ENCODE measurements at regions not wholly inside any gene's neighbourhood (a gene's known extent, or its start where the extent isn't known, plus 50 kb on each side); places are given as distances from the start of the nearest gene placed in this dataset.

- no peak for DNase-seq
Observed at GRCh38 chr4:14264437-14264836, 636.9 kb upstream of the BOD1L1 start.

GRCh38 chr4:14265651-14266050 is 638.1 kb upstream of the BOD1L1 start:
- DNase-seq = no peak

GRCh38 chr4:14267373-14268060 is 640.0 kb upstream of the BOD1L1 start:
- no peak for DNase-seq

- DNase-seq = no peak
Observed at GRCh38 chr4:14269824-14270223, 642.3 kb upstream of the BOD1L1 start.

- no peak for DNase-seq
Observed at GRCh38 chr4:14272206-14272605, 644.7 kb upstream of the BOD1L1 start.

GRCh38 chr4:14277505-14277904 is 650.0 kb upstream of the BOD1L1 start:
- DNase-seq = no peak

- DNase-seq = no peak
Observed at GRCh38 chr4:14280567-14280966, 653.0 kb upstream of the BOD1L1 start.

GRCh38 chr4:14284578-14284977 is 657.1 kb upstream of the BOD1L1 start:
- DNase-seq = no peak

- DNase-seq = no peak
Observed at GRCh38 chr4:14289708-14290107, 662.2 kb upstream of the BOD1L1 start.

- no peak for DNase-seq
Observed at GRCh38 chr4:14293582-14293981, 666.1 kb upstream of the BOD1L1 start.

- no peak for DNase-seq
Observed at GRCh38 chr4:14294611-14295010, 667.1 kb upstream of the BOD1L1 start.

GRCh38 chr4:14299166-14299565 is 671.6 kb upstream of the BOD1L1 start:
- DNase-seq = no peak

- DNase-seq = no peak
Observed at GRCh38 chr4:14302021-14302420, 674.5 kb upstream of the BOD1L1 start.

GRCh38 chr4:14303856-14304255 is 676.3 kb upstream of the BOD1L1 start:
- DNase-seq = no peak

- DNase-seq = no peak
Observed at GRCh38 chr4:14308229-14308651, 680.7 kb upstream of the BOD1L1 start.

GRCh38 chr4:14309431-14309830 is 681.9 kb upstream of the BOD1L1 start:
- DNase-seq = no peak

- no peak for DNase-seq
Observed at GRCh38 chr4:14313757-14314156, 686.2 kb upstream of the BOD1L1 start.

- no peak for DNase-seq
Observed at GRCh38 chr4:14315129-14315528, 687.2 kb upstream of the CPEB2 start.

- DNase-seq = no peak
Observed at GRCh38 chr4:14317351-14317750, 684.9 kb upstream of the CPEB2 start.

- DNase-seq = no peak
Observed at GRCh38 chr4:14318671-14319070, 683.6 kb upstream of the CPEB2 start.

- no peak for DNase-seq
Observed at GRCh38 chr4:14321723-14322122, 680.6 kb upstream of the CPEB2 start.

- no peak for DNase-seq
Observed at GRCh38 chr4:14323191-14323590, 679.1 kb upstream of the CPEB2 start.

- DNase-seq = no peak
Observed at GRCh38 chr4:14329228-14329627, 673.1 kb upstream of the CPEB2 start.

GRCh38 chr4:14333616-14334015 is 668.7 kb upstream of the CPEB2 start:
- no peak for DNase-seq

- no peak for DNase-seq
Observed at GRCh38 chr4:14334166-14334565, 668.1 kb upstream of the CPEB2 start.
